Right renal cortex interstitium (tissue), 3 donors: ENCODE measurements at regions not wholly inside any gene's neighbourhood (a gene's known extent, or its start where the extent isn't known, plus 50 kb on each side); places are given as distances from the start of the nearest gene placed in this dataset.

Source experiments
- DNase-seq, 3 donors: peaks; one replicate each; pipeline ENCODE4 v3.0.0-alpha.2; 2013; ENCODE audit warnings: low read depth in 3 of 3, low spot score in 2 of 3

GRCh38 chr2:49262801-49263560 is 108.7 kb upstream of the FSHR start:
- DNase-seq = no peak

- no peak for DNase-seq
These were observed 107.5 kb upstream of the FSHR start for GRCh38 chr2:49261781-49262180.

- DNase-seq = no peak
These were observed 106.7 kb upstream of the FSHR start for GRCh38 chr2:49260979-49261538.

GRCh38 chr2:49259926-49260325 is 105.6 kb upstream of the FSHR start:
- DNase-seq = no peak

GRCh38 chr2:49255409-49255971 is 101.2 kb upstream of the FSHR start:
- no peak for DNase-seq

GRCh38 chr2:49254401-49254800 is 100.1 kb upstream of the FSHR start:
- DNase-seq = no peak

- DNase-seq = no peak
These were observed 97.5 kb upstream of the FSHR start for GRCh38 chr2:49251766-49252165.

GRCh38 chr2:49251251-49251650 is 96.9 kb upstream of the FSHR start:
- no peak for DNase-seq

- no peak for DNase-seq
These were observed 94.2 kb upstream of the FSHR start for GRCh38 chr2:49248506-49248905.

GRCh38 chr2:49241991-49242390 is 87.7 kb upstream of the FSHR start:
- no peak for DNase-seq

GRCh38 chr2:49241501-49241900 is 87.2 kb upstream of the FSHR start:
- no peak for DNase-seq

- DNase-seq = no peak
These were observed 86.3 kb upstream of the FSHR start for GRCh38 chr2:49240608-49241007.

- DNase-seq = no peak
These were observed 84.3 kb upstream of the FSHR start for GRCh38 chr2:49238604-49238960.

- no peak for DNase-seq
These were observed 83.7 kb upstream of the FSHR start for GRCh38 chr2:49237867-49238603.

GRCh38 chr2:49236316-49236715 is 82.0 kb upstream of the FSHR start:
- no peak for DNase-seq

- DNase-seq = no peak
These were observed 72.0 kb upstream of the FSHR start for GRCh38 chr2:49226360-49226759.

- DNase-seq = no peak
These were observed 70.8 kb upstream of the FSHR start for GRCh38 chr2:49225126-49225525.

- DNase-seq = no peak
These were observed 70.2 kb upstream of the FSHR start for GRCh38 chr2:49224426-49225010.

- no peak for DNase-seq
These were observed 68.7 kb upstream of the FSHR start for GRCh38 chr2:49222975-49223528.

- DNase-seq = no peak
These were observed 65.4 kb upstream of the FSHR start for GRCh38 chr2:49219741-49220140.

- no peak for DNase-seq
These were observed 55.9 kb upstream of the FSHR start for GRCh38 chr2:49210191-49210590.
